HL-60 (cell line): ENCODE measurements at regions not wholly inside any gene's neighbourhood (a gene's known extent, or its start where the extent isn't known, plus 50 kb on each side); places are given as distances from the start of the nearest gene placed in this dataset.

Experiments used
- DNase-seq, 2 experiments: peaks; one replicate each; pipeline ENCODE4 v3.0.0-alpha.2; 2010 to 2020; ENCODE audit warnings: low read depth in 1 of 2, low spot score in 1 of 2
- H3K27ac ChIP-seq: fragments of 250-450 bp; sonication (Bioruptor Pico); replicated peaks from 2 replicates; pipeline ENCODE4 v1.5.1; 2020; ENCODE audit warnings: mild to moderate bottlenecking, moderate library complexity
- H3K27me3 ChIP-seq: fragments of 250-450 bp; sonication (Bioruptor Pico); 2 replicates; pipeline ENCODE4 v1.5.1; 2021; ENCODE audit warnings: mild to moderate bottlenecking, moderate library complexity; ENCODE audit not compliant: insufficient read depth, poor library complexity, severe bottlenecking
- H3K4me3 ChIP-seq: replicated peaks from 2 replicates; pipeline ENCODE4 v1.5.1; 2011; ENCODE audit warnings: mild to moderate bottlenecking, control low read depth, low read length; ENCODE audit not compliant: insufficient read depth
- GABPA ChIP-seq: IDR thresholded peaks from 2 replicates; pipeline ENCODE4 v1.6.1; 2012; ENCODE audit warnings: low read depth
- POLR2AphosphoS5 ChIP-seq: IDR thresholded peaks from 2 replicates; pipeline ENCODE4 v1.6.1; 2012; ENCODE audit warnings: low read depth
- REST ChIP-seq: IDR thresholded peaks from 2 replicates; pipeline ENCODE4 v1.6.1; 2012; ENCODE audit warnings: low read depth; ENCODE audit not compliant: insufficient replicate concordance
- SPI1 ChIP-seq: IDR thresholded peaks from 2 replicates; pipeline ENCODE4 v1.6.1; 2012; ENCODE audit warnings: low read depth, mild to moderate bottlenecking, borderline replicate concordance
- TF ChIP-seq, protein P1 (sequence below): IDR thresholded peaks from one replicate; pipeline ENCODE4 v1.5.1; 2011; ENCODE audit warnings: low read length, control low read depth, inconsistent platforms; ENCODE audit not compliant: insufficient read depth

- no peak for DNase-seq
- H3K27me3 ChIP-seq: no peaks in the 10 kb centered on the region
- TF ChIP-seq, protein P1, sequence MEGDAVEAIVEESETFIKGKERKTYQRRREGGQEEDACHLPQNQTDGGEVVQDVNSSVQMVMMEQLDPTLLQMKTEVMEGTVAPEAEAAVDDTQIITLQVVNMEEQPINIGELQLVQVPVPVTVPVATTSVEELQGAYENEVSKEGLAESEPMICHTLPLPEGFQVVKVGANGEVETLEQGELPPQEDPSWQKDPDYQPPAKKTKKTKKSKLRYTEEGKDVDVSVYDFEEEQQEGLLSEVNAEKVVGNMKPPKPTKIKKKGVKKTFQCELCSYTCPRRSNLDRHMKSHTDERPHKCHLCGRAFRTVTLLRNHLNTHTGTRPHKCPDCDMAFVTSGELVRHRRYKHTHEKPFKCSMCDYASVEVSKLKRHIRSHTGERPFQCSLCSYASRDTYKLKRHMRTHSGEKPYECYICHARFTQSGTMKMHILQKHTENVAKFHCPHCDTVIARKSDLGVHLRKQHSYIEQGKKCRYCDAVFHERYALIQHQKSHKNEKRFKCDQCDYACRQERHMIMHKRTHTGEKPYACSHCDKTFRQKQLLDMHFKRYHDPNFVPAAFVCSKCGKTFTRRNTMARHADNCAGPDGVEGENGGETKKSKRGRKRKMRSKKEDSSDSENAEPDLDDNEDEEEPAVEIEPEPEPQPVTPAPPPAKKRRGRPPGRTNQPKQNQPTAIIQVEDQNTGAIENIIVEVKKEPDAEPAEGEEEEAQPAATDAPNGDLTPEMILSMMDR: no peak
- no peak for TF ChIP-seq SPI1
- TF ChIP-seq REST: no peak
- TF ChIP-seq POLR2AphosphoS5: no peak
- no peak for TF ChIP-seq GABPA
Observed at GRCh38 chr7:31448649-31449048, 65.2 kb upstream of the ITPRID1 start.

DNA sequence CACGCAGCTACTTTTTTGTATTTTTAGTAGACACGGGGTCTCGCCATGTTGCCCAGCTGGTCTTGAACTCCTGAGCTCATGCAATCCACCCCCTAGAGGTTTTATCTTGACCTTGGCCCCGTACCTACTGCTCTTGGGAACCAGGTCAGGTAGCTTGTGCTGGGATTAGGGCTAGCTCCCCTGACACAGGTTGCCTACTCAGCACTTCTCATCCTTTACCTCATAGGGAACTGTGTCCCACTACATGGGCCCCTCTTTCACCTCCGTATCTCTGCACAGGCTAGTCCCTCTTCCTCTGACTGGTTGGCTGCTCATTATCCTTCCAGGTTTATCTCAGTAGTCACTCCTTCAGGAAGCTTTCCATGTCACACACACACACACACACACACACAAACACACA is 58.0 kb upstream of the ITPRID1 start:
- H3K27ac ChIP-seq: no peak overlapping the region
- no peak overlapping the region for H3K4me3 ChIP-seq
- TF ChIP-seq POLR2AphosphoS5 (no peak), SPI1 (no peak)
- DNase-seq: no peak
- no peaks in the 10 kb centered on the region for H3K27me3 ChIP-seq

More at GRCh38 chr7:31448649-31449048, 65.2 kb upstream of the ITPRID1 start:
- Histone ChIP-seq H3K4me3 (no peak overlapping the region), H3K27ac (no peak overlapping the region)

DNA sequence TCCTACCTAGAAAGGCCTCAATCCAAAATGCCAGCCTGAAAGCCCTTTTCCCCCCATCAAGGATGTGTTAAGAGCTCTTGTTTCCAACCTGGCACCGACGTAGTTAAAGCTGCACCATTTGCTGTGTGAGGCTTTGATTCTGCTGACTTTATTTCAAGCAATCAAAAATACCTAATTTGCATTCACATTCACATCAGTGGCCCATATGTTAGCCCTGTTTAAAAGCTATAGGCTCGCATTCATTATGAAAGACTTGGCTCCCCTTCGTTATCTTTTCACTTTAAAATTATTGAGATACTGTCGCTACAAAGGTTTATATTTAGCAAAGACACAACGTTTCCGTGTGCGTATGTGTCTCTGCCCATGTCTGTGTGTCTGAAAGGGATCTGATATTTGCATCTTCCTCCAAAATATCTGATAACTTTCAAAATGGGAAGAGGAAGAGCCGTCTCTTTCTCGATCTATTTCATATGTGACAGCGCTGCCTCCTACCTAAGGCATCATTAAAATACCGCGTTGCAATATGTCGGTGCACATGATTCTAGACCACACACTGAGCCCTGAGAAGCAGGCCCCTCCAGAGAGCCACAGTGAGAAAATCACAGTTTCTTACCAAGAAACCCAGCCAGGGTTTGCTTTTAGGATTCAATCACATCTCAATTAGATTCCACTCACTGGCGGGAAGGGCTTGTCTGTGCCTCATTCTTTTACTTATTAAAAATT is 57.1 kb upstream of the ITPRID1 start:
- no peak for TF ChIP-seq REST
- TF ChIP-seq GABPA: no peak
- TF ChIP-seq, protein P1: no peak
- TF ChIP-seq POLR2AphosphoS5: no peak
- no peak for TF ChIP-seq SPI1
- Histone ChIP-seq H3K27ac (no peak overlapping the region), H3K4me3 (no peak overlapping the region), H3K27me3 (no peaks in the 10 kb centered on the region)
- no peak for DNase-seq

GRCh38 chr7:31457551-31457950 is 56.3 kb upstream of the ITPRID1 start:
- no peak for TF ChIP-seq REST
- TF ChIP-seq POLR2AphosphoS5: no peak
- no peak for TF ChIP-seq GABPA
- TF ChIP-seq, protein P1: no peak
- TF ChIP-seq SPI1: no peak
- DNase-seq: no peak
- Histone ChIP-seq H3K4me3 (no peak overlapping the region), H3K27me3 (no peaks in the 10 kb centered on the region), H3K27ac (no peak overlapping the region)
